Tibial nerve (tissue), 4 donors: ENCODE measurements at regions not wholly inside any gene's neighbourhood (a gene's known extent, or its start where the extent isn't known, plus 50 kb on each side); places are given as distances from the start of the nearest gene placed in this dataset.

Experiments
- EP300 ChIP-seq, 2 donors: sonication (generic); formaldehyde crosslinking; IDR thresholded peaks; one replicate each; pipeline ENCODE4 v1.6.1; 2017; ENCODE audit warnings: antibody characterized with exemption in 2 of 2, mild to moderate bottlenecking in 1 of 2
- POLR2A ChIP-seq, 2 donors: fragments of 450-650 bp; IDR thresholded peaks; one replicate each; pipeline ENCODE4 v1.6.1; 2017; ENCODE audit warnings: antibody characterized with exemption in 2 of 2, mild to moderate bottlenecking in 2 of 2, moderate library complexity in 2 of 2
- TF ChIP-seq, protein P1 (sequence below), 5 experiments: fragments of 200-600 bp in 3 of 5; fragments of 450-650 bp in 2 of 5; sonication (generic) in 3 of 5; IDR thresholded peaks; one replicate each; pipeline ENCODE4 v1.5.1; 2016 to 2019; ENCODE audit warnings: antibody characterized with exemption in 5 of 5, mild to moderate bottlenecking in 3 of 5, moderate library complexity in 2 of 5

DNA sequence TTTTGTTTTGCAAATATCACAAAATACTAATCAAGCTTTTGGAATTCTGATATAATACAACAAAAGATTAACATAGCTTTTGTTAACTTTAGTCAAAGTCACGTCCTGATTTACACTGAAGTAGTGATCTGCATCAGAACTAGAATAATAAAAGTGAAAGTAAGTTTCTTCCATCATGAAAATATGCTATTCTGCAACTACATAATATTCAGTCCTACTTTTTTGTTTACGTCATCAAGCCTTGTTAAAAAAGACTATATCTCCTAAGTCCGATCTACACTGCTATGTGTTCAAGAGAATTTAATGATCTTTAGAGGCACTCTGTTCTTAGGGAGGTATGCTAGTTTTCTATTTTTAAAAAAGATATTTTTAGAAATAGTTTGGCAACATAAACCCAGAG lies 330.1 kb downstream of the ARPP21 start:
- no peak for TF ChIP-seq POLR2A (IDR thresholded peaks at IDR 0.05)
- TF ChIP-seq, protein P1, sequence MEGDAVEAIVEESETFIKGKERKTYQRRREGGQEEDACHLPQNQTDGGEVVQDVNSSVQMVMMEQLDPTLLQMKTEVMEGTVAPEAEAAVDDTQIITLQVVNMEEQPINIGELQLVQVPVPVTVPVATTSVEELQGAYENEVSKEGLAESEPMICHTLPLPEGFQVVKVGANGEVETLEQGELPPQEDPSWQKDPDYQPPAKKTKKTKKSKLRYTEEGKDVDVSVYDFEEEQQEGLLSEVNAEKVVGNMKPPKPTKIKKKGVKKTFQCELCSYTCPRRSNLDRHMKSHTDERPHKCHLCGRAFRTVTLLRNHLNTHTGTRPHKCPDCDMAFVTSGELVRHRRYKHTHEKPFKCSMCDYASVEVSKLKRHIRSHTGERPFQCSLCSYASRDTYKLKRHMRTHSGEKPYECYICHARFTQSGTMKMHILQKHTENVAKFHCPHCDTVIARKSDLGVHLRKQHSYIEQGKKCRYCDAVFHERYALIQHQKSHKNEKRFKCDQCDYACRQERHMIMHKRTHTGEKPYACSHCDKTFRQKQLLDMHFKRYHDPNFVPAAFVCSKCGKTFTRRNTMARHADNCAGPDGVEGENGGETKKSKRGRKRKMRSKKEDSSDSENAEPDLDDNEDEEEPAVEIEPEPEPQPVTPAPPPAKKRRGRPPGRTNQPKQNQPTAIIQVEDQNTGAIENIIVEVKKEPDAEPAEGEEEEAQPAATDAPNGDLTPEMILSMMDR (IDR thresholded peaks at IDR 0.05) = no peak
- TF ChIP-seq EP300 (IDR thresholded peaks at IDR 0.05) = no peak
